Memory B cell (primary cell): ENCODE measurements at regions not wholly inside any gene's neighbourhood (a gene's known extent, or its start where the extent isn't known, plus 50 kb on each side); places are given as distances from the start of the nearest gene placed in this dataset.

Experiments
- ATAC-seq: fragments of 150-1000 bp; cut with Tn5 transposase; 2 replicates; pipeline ENCODE4 v1.10.0; 2021; ENCODE audit warnings: low read depth, mild to moderate bottlenecking, moderate library complexity
- DNase-seq, 2 donors: peaks; one replicate each; pipeline ENCODE4 v3.0.0; 2022; ENCODE audit warnings: low spot score in 2 of 2
- H3K27ac Mint-ChIP-seq: one replicate; pipeline ENCODE4 v1.8.0; 2022; ENCODE audit warnings: mild to moderate bottlenecking, moderate library complexity, mixed read lengths
- H3K27me3 Mint-ChIP-seq: one replicate; pipeline ENCODE4 v1.8.0; 2022; ENCODE audit warnings: mixed read lengths
- H3K36me3 Mint-ChIP-seq: one replicate; pipeline ENCODE4 v1.8.0; 2022; ENCODE audit warnings: mild to moderate bottlenecking, mixed read lengths
- H3K4me1 Mint-ChIP-seq: one replicate; pipeline ENCODE4 v1.8.0; 2022; ENCODE audit warnings: mixed read lengths
- H3K4me3 Mint-ChIP-seq: one replicate; pipeline ENCODE4 v1.8.0; 2022; ENCODE audit warnings: mild to moderate bottlenecking, moderate library complexity, mixed read lengths
- H3K9me3 Mint-ChIP-seq: one replicate; pipeline ENCODE4 v1.8.0; 2022; ENCODE audit warnings: mixed read lengths

- Mint-ChIP-seq H3K4me3 (no peak overlapping the region), H3K27me3 (no peaks in the 10 kb centered on the region), H3K36me3 (no peaks in the 10 kb centered on the region), H3K4me1 (no peaks in the 10 kb centered on the region), H3K9me3 (peaks cover 3% of the 10 kb centered on the region), H3K27ac (no peak overlapping the region)
- ATAC-seq (no peak), DNase-seq (no peak)
Measured at GRCh38 chr5:5050801-5051200, 89.3 kb upstream of the ADAMTS16 start.

- Mint-ChIP-seq H3K27ac (no peak overlapping the region), H3K4me1 (no peaks in the 10 kb centered on the region), H3K27me3 (no peaks in the 10 kb centered on the region), H3K4me3 (no peak overlapping the region), H3K9me3 (peaks cover 4% of the 10 kb centered on the region), H3K36me3 (no peaks in the 10 kb centered on the region)
- ATAC-seq (no peak), DNase-seq (no peak)
Measured at GRCh38 chr5:5055712-5056111, 84.4 kb upstream of the ADAMTS16 start.

GRCh38 chr5:5061836-5062235 is 78.3 kb upstream of the ADAMTS16 start:
- peaks cover 2% of the 10 kb centered on the region for H3K9me3 Mint-ChIP-seq
- no peaks in the 10 kb centered on the region for H3K27me3 Mint-ChIP-seq
- no peak for ATAC-seq
- H3K4me3 Mint-ChIP-seq: no peak overlapping the region
- DNase-seq: no peak
- no peaks in the 10 kb centered on the region for H3K36me3 Mint-ChIP-seq
- H3K4me1 Mint-ChIP-seq: no peaks in the 10 kb centered on the region
- H3K27ac Mint-ChIP-seq: no peak overlapping the region

GRCh38 chr5:5062525-5063302 is 77.4 kb upstream of the ADAMTS16 start:
- no peaks in the 10 kb centered on the region for H3K27me3 Mint-ChIP-seq
- DNase-seq (no peak), ATAC-seq (no peak)
- H3K4me3 Mint-ChIP-seq: no peak overlapping the region
- H3K27ac Mint-ChIP-seq: no peak overlapping the region
- no peaks in the 10 kb centered on the region for H3K36me3 Mint-ChIP-seq
- no peaks in the 10 kb centered on the region for H3K4me1 Mint-ChIP-seq
- H3K9me3 Mint-ChIP-seq: peaks cover 2% of the 10 kb centered on the region

- Mint-ChIP-seq H3K27ac (no peak overlapping the region), H3K4me1 (no peaks in the 10 kb centered on the region), H3K27me3 (no peaks in the 10 kb centered on the region), H3K36me3 (no peaks in the 10 kb centered on the region), H3K9me3 (peaks cover 2% of the 10 kb centered on the region), H3K4me3 (no peak overlapping the region)
- no peak for ATAC-seq
- DNase-seq: no peak
Measured at GRCh38 chr5:5063533-5063953, 76.6 kb upstream of the ADAMTS16 start.

- DNase-seq (no peak), ATAC-seq (no peak)
- H3K4me3 Mint-ChIP-seq: no peak overlapping the region
- H3K27me3 Mint-ChIP-seq: no peaks in the 10 kb centered on the region
- no peaks in the 10 kb centered on the region for H3K36me3 Mint-ChIP-seq
- H3K27ac Mint-ChIP-seq: no peak overlapping the region
- H3K4me1 Mint-ChIP-seq: no peaks in the 10 kb centered on the region
- no peaks in the 10 kb centered on the region for H3K9me3 Mint-ChIP-seq
Measured at GRCh38 chr5:5065472-5065871, 74.7 kb upstream of the ADAMTS16 start.

- Mint-ChIP-seq H3K27ac (no peak overlapping the region), H3K27me3 (peaks cover 2% of the 10 kb centered on the region), H3K9me3 (peaks cover 5% of the 10 kb centered on the region), H3K4me3 (no peak overlapping the region), H3K36me3 (no peaks in the 10 kb centered on the region), H3K4me1 (no peaks in the 10 kb centered on the region)
- DNase-seq: no peak
- ATAC-seq: no peak
Measured at GRCh38 chr5:5066276-5067186, 73.6 kb upstream of the ADAMTS16 start.

- DNase-seq: no peak
- Mint-ChIP-seq H3K4me1 (no peaks in the 10 kb centered on the region), H3K9me3 (peaks cover 8% of the 10 kb centered on the region), H3K4me3 (no peak overlapping the region), H3K27ac (no peak overlapping the region), H3K27me3 (peaks cover 4% of the 10 kb centered on the region), H3K36me3 (no peaks in the 10 kb centered on the region)
- no peak for ATAC-seq
Measured at GRCh38 chr5:5069851-5070250, 70.3 kb upstream of the ADAMTS16 start.

GRCh38 chr5:5071554-5071953 is 68.6 kb upstream of the ADAMTS16 start:
- H3K4me3 Mint-ChIP-seq: no peak overlapping the region
- peaks cover 4% of the 10 kb centered on the region for H3K27me3 Mint-ChIP-seq
- no peaks in the 10 kb centered on the region for H3K4me1 Mint-ChIP-seq
- no peak for DNase-seq
- H3K27ac Mint-ChIP-seq: no peak overlapping the region
- peaks cover 8% of the 10 kb centered on the region for H3K9me3 Mint-ChIP-seq
- ATAC-seq: no peak
- H3K36me3 Mint-ChIP-seq: no peaks in the 10 kb centered on the region

- ATAC-seq: no peak
- Mint-ChIP-seq H3K4me1 (no peaks in the 10 kb centered on the region), H3K4me3 (no peak overlapping the region), H3K27ac (no peak overlapping the region), H3K27me3 (peaks cover 2% of the 10 kb centered on the region), H3K9me3 (peaks cover 4% of the 10 kb centered on the region), H3K36me3 (no peaks in the 10 kb centered on the region)
- DNase-seq: no peak
Measured at GRCh38 chr5:5077236-5077635, 62.9 kb upstream of the ADAMTS16 start.

GRCh38 chr5:5078009-5078897 is 61.9 kb upstream of the ADAMTS16 start:
- Mint-ChIP-seq H3K4me1 (no peaks in the 10 kb centered on the region), H3K4me3 (no peak overlapping the region), H3K36me3 (no peaks in the 10 kb centered on the region), H3K27ac (no peak overlapping the region), H3K27me3 (no peaks in the 10 kb centered on the region), H3K9me3 (no peaks in the 10 kb centered on the region)
- ATAC-seq (no peak), DNase-seq (no peak)

GRCh38 chr5:5079876-5080275 is 60.3 kb upstream of the ADAMTS16 start:
- Mint-ChIP-seq H3K27ac (no peak overlapping the region), H3K36me3 (no peaks in the 10 kb centered on the region), H3K9me3 (no peaks in the 10 kb centered on the region), H3K4me1 (no peaks in the 10 kb centered on the region), H3K27me3 (no peaks in the 10 kb centered on the region), H3K4me3 (no peak overlapping the region)
- no peak for ATAC-seq
- DNase-seq: no peak

- Mint-ChIP-seq H3K27ac (no peak overlapping the region), H3K4me1 (no peaks in the 10 kb centered on the region), H3K4me3 (no peak overlapping the region), H3K36me3 (no peaks in the 10 kb centered on the region), H3K9me3 (no peaks in the 10 kb centered on the region), H3K27me3 (no peaks in the 10 kb centered on the region)
- no peak for ATAC-seq
- no peak for DNase-seq
Measured at GRCh38 chr5:5080790-5081189, 59.3 kb upstream of the ADAMTS16 start.

- Mint-ChIP-seq H3K27me3 (peaks cover 5% of the 10 kb centered on the region), H3K36me3 (no peaks in the 10 kb centered on the region), H3K27ac (no peak overlapping the region), H3K4me1 (no peaks in the 10 kb centered on the region), H3K4me3 (no peak overlapping the region), H3K9me3 (no peaks in the 10 kb centered on the region)
- ATAC-seq (no peak), DNase-seq (no peak)
Measured at GRCh38 chr5:5085381-5085780, 54.7 kb upstream of the ADAMTS16 start.
